Natural killer cell (primary cell): ENCODE measurements at regions not wholly inside any gene's neighbourhood (a gene's known extent, or its start where the extent isn't known, plus 50 kb on each side); places are given as distances from the start of the nearest gene placed in this dataset.

Source experiments
- ATAC-seq, 3 donors: fragments of 150-1000 bp in 2 of 3; fragments of 200-7000 bp in 1 of 3; cut with Tn5 transposase; 1 replicate in 1 of 3; 2 replicates in 2 of 3; pipeline ENCODE4 v1.10.0; 2021; ENCODE audit warnings: mild to moderate bottlenecking in 2 of 3, moderate library complexity in 2 of 3
- DNase-seq, 2 donors: peaks; one replicate each; pipeline versions ENCODE4 v3.0.0 to v3.0.0-alpha.2; 2013 to 2021; ENCODE audit warnings: mixed read lengths in 1 of 2
- H3K27ac ChIP-seq: one replicate; pipeline ENCODE4 v1.5.1; 2013; ENCODE audit warnings: mild to moderate bottlenecking, low read length
- H3K27me3 ChIP-seq: one replicate; pipeline ENCODE4 v1.6.1; 2013; ENCODE audit warnings: low read length; ENCODE audit not compliant: control insufficient read depth, insufficient read depth
- H3K36me3 ChIP-seq: one replicate; pipeline ENCODE4 v1.6.1; 2013; ENCODE audit warnings: low read length; ENCODE audit not compliant: control insufficient read depth, insufficient read depth
- H3K4me1 ChIP-seq: one replicate; pipeline ENCODE4 v1.6.1; 2013; ENCODE audit warnings: low read length; ENCODE audit not compliant: control insufficient read depth, insufficient read depth
- H3K4me3 ChIP-seq: one replicate; pipeline ENCODE4 v1.5.1; 2013; ENCODE audit warnings: low read length
- H3K9me3 ChIP-seq: one replicate; pipeline ENCODE4 v1.6.1; 2013; ENCODE audit warnings: low read length; ENCODE audit not compliant: control insufficient read depth, insufficient read depth
- H3K27ac Mint-ChIP-seq, 2 donors: one replicate each; pipeline ENCODE4 v1.8.0; 2022; ENCODE audit warnings: mild to moderate bottlenecking in 2 of 2, mixed read lengths in 2 of 2, moderate library complexity in 1 of 2
- H3K27me3 Mint-ChIP-seq, 2 donors: one replicate each; pipeline ENCODE4 v1.8.0; 2022; ENCODE audit warnings: low read depth in 2 of 2, mixed read lengths in 2 of 2
- H3K36me3 Mint-ChIP-seq: one replicate; pipeline ENCODE4 v1.8.0; 2022; ENCODE audit warnings: mixed read lengths
- H3K4me1 Mint-ChIP-seq, 2 donors: one replicate each; pipeline ENCODE4 v1.8.0; 2022; ENCODE audit warnings: mixed read lengths in 2 of 2
- H3K4me3 Mint-ChIP-seq: one replicate; pipeline ENCODE4 v1.8.0; 2022; ENCODE audit warnings: mild to moderate bottlenecking, moderate library complexity, mixed read lengths
- H3K9me3 Mint-ChIP-seq, 2 donors: one replicate each; pipeline ENCODE4 v1.8.0; 2022; ENCODE audit warnings: mixed read lengths in 2 of 2
- CTCF ChIP-seq: fragments of 200-600 bp; IDR thresholded peaks from one replicate; pipeline ENCODE4 v1.8.0; 2022; ENCODE audit warnings: antibody characterized with exemption
- WGBS: methylation state at CpG from one replicate; pipeline ENCODE4 v1.1.7; 2013; ENCODE audit warnings: missing lambda C conversion rate; ENCODE audit not compliant: insufficient coverage; 5-methylcytosine and 5-hydroxymethylcytosine counted together
- intact Hi-C: fragments of 100-400 bp; cut with micrococcal nuclease; formaldehyde crosslinking; loops from one replicate; pipeline ENCODE4 v1.14.2; 2022

- 93% methylated on average over 16 of the region's 16 CpGs for WGBS
- no peak for TF ChIP-seq CTCF
These were observed 254.0 kb downstream of the KLF6 start for GRCh38 chr10:3530783-3531645.

GRCh38 chr10:3530346-3530745 is 254.7 kb downstream of the KLF6 start:
- no peak overlapping the region for H3K27ac Mint-ChIP-seq
- H3K4me1 Mint-ChIP-seq: no peaks in the 10 kb centered on the region
- Histone ChIP-seq H3K4me1 (no peaks in the 10 kb centered on the region), H3K27me3 (no peaks in the 10 kb centered on the region), H3K36me3 (no peaks in the 10 kb centered on the region), H3K4me3 (no peak overlapping the region), H3K27ac (no peak overlapping the region), H3K9me3 (no peaks in the 10 kb centered on the region)
- H3K9me3 Mint-ChIP-seq: no peaks in the 10 kb centered on the region
- peaks cover 12 to 16% of the 10 kb centered on the region in 2 donors for H3K27me3 Mint-ChIP-seq
- no peak for DNase-seq
- no peak for ATAC-seq
- H3K4me3 Mint-ChIP-seq: no peak overlapping the region
- no peaks in the 10 kb centered on the region for H3K36me3 Mint-ChIP-seq
- TF ChIP-seq CTCF: no peak
- intact Hi-C loops: no loop called here
- 95% methylated on average over 13 of the region's 13 CpGs for WGBS

More at GRCh38 chr10:3530783-3531645, 254.0 kb downstream of the KLF6 start:
- Histone ChIP-seq H3K36me3 (no peaks in the 10 kb centered on the region), H3K27me3 (no peaks in the 10 kb centered on the region), H3K4me3 (no peak overlapping the region), H3K9me3 (no peaks in the 10 kb centered on the region), H3K4me1 (no peaks in the 10 kb centered on the region), H3K27ac (no peak overlapping the region)
- no peak for ATAC-seq
- Mint-ChIP-seq H3K4me1 (no peaks in the 10 kb centered on the region), H3K9me3 (no peaks in the 10 kb centered on the region), H3K4me3 (no peak overlapping the region), H3K27me3 (peaks cover 12 to 16% of the 10 kb centered on the region in 2 donors), H3K27ac (no peak overlapping the region), H3K36me3 (no peaks in the 10 kb centered on the region)
- DNase-seq: no peak
- intact Hi-C loops: no loop called here

GRCh38 chr10:3529691-3530090 is 255.3 kb downstream of the KLF6 start:
- Mint-ChIP-seq H3K27ac (no peak overlapping the region), H3K36me3 (no peaks in the 10 kb centered on the region), H3K27me3 (peaks cover 13 to 16% of the 10 kb centered on the region in 2 donors), H3K4me3 (no peak overlapping the region), H3K4me1 (no peaks in the 10 kb centered on the region), H3K9me3 (no peaks in the 10 kb centered on the region)
- 89% methylated on average over 11 of the region's 11 CpGs for WGBS
- Histone ChIP-seq H3K9me3 (no peaks in the 10 kb centered on the region), H3K4me1 (no peaks in the 10 kb centered on the region), H3K4me3 (no peak overlapping the region), H3K36me3 (no peaks in the 10 kb centered on the region), H3K27ac (no peak overlapping the region), H3K27me3 (no peaks in the 10 kb centered on the region)
- no peak for TF ChIP-seq CTCF
- no peak for DNase-seq
- ATAC-seq: no peak
- intact Hi-C loops: no loop called here
